Kidney (tissue), 13 donors: ENCODE measurements at regions not wholly inside any gene's neighbourhood (a gene's known extent, or its start where the extent isn't known, plus 50 kb on each side); places are given as distances from the start of the nearest gene placed in this dataset.
"Not testable (repeated sequence)": the region's sequence is repeated elsewhere in the genome, so short reads cannot be mapped to it uniquely, and the experiment has no call there.

ENCODE experiments used
- DNase-seq, 5 donors: peaks; one replicate each; pipeline ENCODE4 v3.0.0-alpha.2; 2013 to 2020
- FAIRE-seq: peaks from 2 replicates; lab custom pipeline; 2012; peaks lifted over from hg19 to GRCh38; lab: Jason Lieb, UNC
- H3K27ac ChIP-seq, 2 donors: one replicate each; pipeline ENCODE4 v1.7.0; 2013; ENCODE audit warnings: low read depth in 2 of 2, low read length in 2 of 2, inconsistent platforms in 1 of 2
- H3K27me3 ChIP-seq: one replicate; pipeline ENCODE4 v1.7.1; 2013; ENCODE audit warnings: low read length, inconsistent platforms; ENCODE audit not compliant: control insufficient read depth, insufficient read depth
- H3K36me3 ChIP-seq, 3 donors: one replicate each; pipeline versions ENCODE4 v1.7.0 to v1.7.1; 2013; ENCODE audit warnings: low read length in 3 of 3, control low read depth in 1 of 3, inconsistent platforms in 1 of 3; ENCODE audit not compliant: insufficient read depth in 3 of 3, control insufficient read depth in 2 of 3
- H3K4me1 ChIP-seq, 3 donors: one replicate each; pipeline versions ENCODE4 v1.7.0 to v1.7.1; 2013; ENCODE audit warnings: low read length in 3 of 3, inconsistent platforms in 1 of 3, low read depth in 1 of 3; ENCODE audit not compliant: control insufficient read depth in 2 of 3, insufficient read depth in 2 of 3
- H3K4me3 ChIP-seq, 3 donors: one replicate each; pipeline versions ENCODE4 v1.7.0 to v1.8.1; 2013; ENCODE audit warnings: low read length in 3 of 3, control low read depth in 1 of 3, inconsistent platforms in 1 of 3
- H3K9ac ChIP-seq, 3 donors: one replicate each; pipeline versions ENCODE4 v1.7.0 to v1.7.1; 2013; ENCODE audit warnings: low read length in 3 of 3, control low read depth in 1 of 3, inconsistent platforms in 1 of 3
- H3K9me3 ChIP-seq, 3 donors: one replicate each; pipeline versions ENCODE4 v1.7.0 to v1.7.1; 2013; ENCODE audit warnings: low read length in 3 of 3, control low read depth in 1 of 3, inconsistent platforms in 1 of 3; ENCODE audit not compliant: control insufficient read depth in 2 of 3, insufficient read depth in 1 of 3
- CTCF ChIP-seq: IDR thresholded peaks from 3 replicates; pipeline ENCODE4 v1.5.1; 2012; ENCODE audit warnings: mild to moderate bottlenecking, moderate library complexity, borderline replicate concordance; ENCODE audit not compliant: insufficient read depth; ENCODE audit errors: extremely low read depth
- intact Hi-C: fragments of 100-400 bp; cut with DNase I; formaldehyde crosslinking; loops from one replicate; pipeline ENCODE4 v1.11.1; 2022
- donor health status: control.
- donor health status: control.
- donor health status: control.
- donor health status: control.
- donor health status: control.
- donor health status: DM: yes; HTN: yes; CAD: no.
- donor health status: Normal renal cell carcinoma (clear cell type).

GRCh38 chr6:6984585-6985366 lies 123.0 kb upstream of the RREB1 start:
- Histone ChIP-seq H3K9ac (no peak overlapping the region), H3K27ac (no peak overlapping the region), H3K36me3 (no peaks in the 10 kb centered on the region), H3K9me3 (no peaks in the 10 kb centered on the region), H3K4me1 (no peaks in the 10 kb centered on the region), H3K4me3 (no peak overlapping the region), H3K27me3 (no peaks in the 10 kb centered on the region)
- no peak for TF ChIP-seq CTCF
- intact Hi-C loops = no loop called here
- FAIRE-seq (no peak), DNase-seq (no peak)

GRCh38 chr6:6986344-6986743 lies 121.4 kb upstream of the RREB1 start:
- H3K4me1 ChIP-seq = no peaks in the 10 kb centered on the region
- H3K9me3 ChIP-seq = no peaks in the 10 kb centered on the region
- H3K9ac ChIP-seq = no peak overlapping the region
- TF ChIP-seq CTCF = no peak
- no peak overlapping the region for H3K4me3 ChIP-seq
- H3K36me3 ChIP-seq = no peaks in the 10 kb centered on the region
- no peaks in the 10 kb centered on the region for H3K27me3 ChIP-seq
- no peak for DNase-seq
- intact Hi-C loops = no loop called here
- H3K27ac ChIP-seq = no peak overlapping the region
- FAIRE-seq = no peak

GRCh38 chr6:6987749-6988148 lies 120.0 kb upstream of the RREB1 start:
- no peaks in the 10 kb centered on the region for H3K27me3 ChIP-seq
- TF ChIP-seq CTCF = no peak
- no peak overlapping the region for H3K27ac ChIP-seq
- no peaks in the 10 kb centered on the region for H3K4me1 ChIP-seq
- H3K4me3 ChIP-seq = no peak overlapping the region
- intact Hi-C loops = no loop called here
- no peak overlapping the region for H3K9ac ChIP-seq
- H3K36me3 ChIP-seq = no peaks in the 10 kb centered on the region
- DNase-seq = no peak
- no peak for FAIRE-seq
- H3K9me3 ChIP-seq = no peaks in the 10 kb centered on the region

GRCh38 chr6:6990059-6990458 lies 117.7 kb upstream of the RREB1 start:
- H3K4me3 ChIP-seq, H3K27me3 ChIP-seq, H3K27ac ChIP-seq, DNase-seq, H3K9ac ChIP-seq, intact Hi-C loops, H3K4me1 ChIP-seq, H3K9me3 ChIP-seq, H3K36me3 ChIP-seq, FAIRE-seq: not testable (repeated sequence)
